ENCODE measurements at regions not wholly inside any gene's neighbourhood (a gene's known extent, or its start where the extent isn't known, plus 50 kb on each side); places are given as distances from the start of the nearest gene placed in this dataset.

GRCh38 chr5:133704411-133704810, 92.1 kb upstream of the FSTL4 start:
- TF ChIP-seq, protein P1, sequence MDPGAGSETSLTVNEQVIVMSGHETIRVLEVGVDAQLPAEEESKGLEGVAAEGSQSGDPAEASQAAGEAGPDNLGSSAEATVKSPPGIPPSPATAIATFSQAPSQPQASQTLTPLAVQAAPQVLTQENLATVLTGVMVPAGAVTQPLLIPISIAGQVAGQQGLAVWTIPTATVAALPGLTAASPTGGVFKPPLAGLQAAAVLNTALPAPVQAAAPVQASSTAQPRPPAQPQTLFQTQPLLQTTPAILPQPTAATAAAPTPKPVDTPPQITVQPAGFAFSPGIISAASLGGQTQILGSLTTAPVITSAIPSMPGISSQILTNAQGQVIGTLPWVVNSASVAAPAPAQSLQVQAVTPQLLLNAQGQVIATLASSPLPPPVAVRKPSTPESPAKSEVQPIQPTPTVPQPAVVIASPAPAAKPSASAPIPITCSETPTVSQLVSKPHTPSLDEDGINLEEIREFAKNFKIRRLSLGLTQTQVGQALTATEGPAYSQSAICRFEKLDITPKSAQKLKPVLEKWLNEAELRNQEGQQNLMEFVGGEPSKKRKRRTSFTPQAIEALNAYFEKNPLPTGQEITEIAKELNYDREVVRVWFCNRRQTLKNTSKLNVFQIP (CRISPR knock-in tag; IDR thresholded peaks at IDR 0.05; ENCODE audit: borderline replicate concordance, low read depth): no peak
- no peak for TF ChIP-seq ZFP3 (CRISPR knock-in tag; IDR thresholded peaks at IDR 0.05)
- TF ChIP-seq, protein P2, sequence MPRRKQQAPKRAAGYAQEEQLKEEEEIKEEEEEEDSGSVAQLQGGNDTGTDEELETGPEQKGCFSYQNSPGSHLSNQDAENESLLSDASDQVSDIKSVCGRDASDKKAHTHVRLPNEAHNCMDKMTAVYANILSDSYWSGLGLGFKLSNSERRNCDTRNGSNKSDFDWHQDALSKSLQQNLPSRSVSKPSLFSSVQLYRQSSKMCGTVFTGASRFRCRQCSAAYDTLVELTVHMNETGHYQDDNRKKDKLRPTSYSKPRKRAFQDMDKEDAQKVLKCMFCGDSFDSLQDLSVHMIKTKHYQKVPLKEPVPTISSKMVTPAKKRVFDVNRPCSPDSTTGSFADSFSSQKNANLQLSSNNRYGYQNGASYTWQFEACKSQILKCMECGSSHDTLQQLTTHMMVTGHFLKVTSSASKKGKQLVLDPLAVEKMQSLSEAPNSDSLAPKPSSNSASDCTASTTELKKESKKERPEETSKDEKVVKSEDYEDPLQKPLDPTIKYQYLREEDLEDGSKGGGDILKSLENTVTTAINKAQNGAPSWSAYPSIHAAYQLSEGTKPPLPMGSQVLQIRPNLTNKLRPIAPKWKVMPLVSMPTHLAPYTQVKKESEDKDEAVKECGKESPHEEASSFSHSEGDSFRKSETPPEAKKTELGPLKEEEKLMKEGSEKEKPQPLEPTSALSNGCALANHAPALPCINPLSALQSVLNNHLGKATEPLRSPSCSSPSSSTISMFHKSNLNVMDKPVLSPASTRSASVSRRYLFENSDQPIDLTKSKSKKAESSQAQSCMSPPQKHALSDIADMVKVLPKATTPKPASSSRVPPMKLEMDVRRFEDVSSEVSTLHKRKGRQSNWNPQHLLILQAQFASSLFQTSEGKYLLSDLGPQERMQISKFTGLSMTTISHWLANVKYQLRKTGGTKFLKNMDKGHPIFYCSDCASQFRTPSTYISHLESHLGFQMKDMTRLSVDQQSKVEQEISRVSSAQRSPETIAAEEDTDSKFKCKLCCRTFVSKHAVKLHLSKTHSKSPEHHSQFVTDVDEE (CRISPR knock-in tag; IDR thresholded peaks at IDR 0.05): no peak
- TF ChIP-seq CSRNP3 (CRISPR knock-in tag; IDR thresholded peaks at IDR 0.05): no peak
- TF ChIP-seq GLIS3 (CRISPR knock-in tag; IDR thresholded peaks at IDR 0.05): no peak
- TF ChIP-seq TCF4 (CRISPR knock-in tag; IDR thresholded peaks at IDR 0.05; ENCODE audit: borderline replicate concordance): no peak
- no peak for TF ChIP-seq PPARA (CRISPR knock-in tag; IDR thresholded peaks at IDR 0.05; ENCODE audit: borderline replicate concordance)
- TF ChIP-seq PATZ1 (CRISPR knock-in tag; IDR thresholded peaks at IDR 0.05; ENCODE audit: borderline replicate concordance): no peak
- no peak for TF ChIP-seq ARNTL (CRISPR knock-in tag; IDR thresholded peaks at IDR 0.05; ENCODE audit: borderline replicate concordance, low read depth)
- TF ChIP-seq ZNF70 (CRISPR knock-in tag; IDR thresholded peaks at IDR 0.05): no peak
- no peak for TF ChIP-seq ZNF8 (CRISPR knock-in tag; IDR thresholded peaks at IDR 0.05)
